Inflammatory macrophage treated with lipopolysaccharide for 1 hour (primary cell): ENCODE measurements at regions not wholly inside any gene's neighbourhood (a gene's known extent, or its start where the extent isn't known, plus 50 kb on each side); places are given as distances from the start of the nearest gene placed in this dataset.
A peak's percentile ranks its signal among the peaks of the same experiment; 100 is the strongest.
"Not testable (repeated sequence)": the region's sequence is repeated elsewhere in the genome, so short reads cannot be mapped to it uniquely, and the experiment has no call there.

ENCODE experiments used
- DNase-seq, 2 donors: peaks; one replicate each; pipeline ENCODE4 v3.0.0-alpha.2; 2020 to 2022

- DNase-seq = not testable (repeated sequence)
Observed at GRCh38 chr10:43992816-43993215, 344.1 kb upstream of the ZNF32 start.

- no peak for DNase-seq
Observed at GRCh38 chr10:43986374-43986773, 337.7 kb upstream of the ZNF32 start.

- DNase-seq = no peak
Observed at GRCh38 chr10:43985941-43986340, 337.3 kb upstream of the ZNF32 start.

DNA sequence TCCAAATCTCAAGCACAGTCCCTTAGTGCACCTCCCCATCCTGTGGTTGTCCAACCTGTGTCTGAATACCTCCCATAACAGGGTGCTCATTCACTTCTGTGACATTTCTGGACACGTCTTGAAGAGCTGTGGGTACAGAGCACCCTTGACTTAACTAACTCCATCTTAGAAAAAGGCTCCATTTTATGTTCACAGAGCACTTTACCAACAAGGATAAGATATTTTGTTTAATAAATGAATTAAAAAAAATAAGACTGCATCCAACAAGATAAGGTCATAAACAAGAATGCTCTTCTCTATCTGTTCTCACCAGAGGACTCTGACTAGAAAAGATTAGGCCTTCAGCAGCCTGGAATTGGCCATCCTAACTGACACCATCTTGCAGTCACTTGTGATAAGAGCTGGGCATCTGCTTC, 335.2 kb upstream of the ZNF32 start:
- no peak for DNase-seq

GRCh38 chr10:43983405-43983804, 334.7 kb upstream of the ZNF32 start:
- DNase-seq = no peak

DNA sequence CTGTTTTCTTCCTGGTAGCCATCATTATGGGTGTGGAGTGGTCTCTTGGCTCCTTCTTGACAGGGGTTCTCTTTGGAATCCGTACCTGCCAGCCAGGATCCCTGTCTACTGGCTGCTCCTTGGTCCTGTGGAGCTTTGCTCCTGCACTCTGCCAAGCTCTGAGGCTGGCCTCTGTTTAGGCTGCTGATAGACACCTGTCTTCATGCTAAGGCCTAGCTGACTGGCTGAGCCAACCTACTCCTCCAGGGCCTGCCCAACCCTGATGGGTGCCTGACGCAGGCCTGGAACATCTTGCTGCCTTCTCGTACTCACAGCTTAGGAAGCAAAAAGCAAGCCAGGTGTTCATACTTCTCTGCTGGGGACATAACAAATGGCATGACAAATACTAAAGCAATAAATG, 333.6 kb upstream of the ZNF32 start:
- no peak for DNase-seq

GRCh38 chr10:43981696-43982095, 333.0 kb upstream of the ZNF32 start:
- DNase-seq = no peak

GRCh38 chr10:43981232-43981631, 332.6 kb upstream of the ZNF32 start:
- DNase-seq = peak; percentile 28 to 65

- DNase-seq = no peak
Observed at GRCh38 chr10:43980715-43981114, 332.0 kb upstream of the ZNF32 start.

DNA sequence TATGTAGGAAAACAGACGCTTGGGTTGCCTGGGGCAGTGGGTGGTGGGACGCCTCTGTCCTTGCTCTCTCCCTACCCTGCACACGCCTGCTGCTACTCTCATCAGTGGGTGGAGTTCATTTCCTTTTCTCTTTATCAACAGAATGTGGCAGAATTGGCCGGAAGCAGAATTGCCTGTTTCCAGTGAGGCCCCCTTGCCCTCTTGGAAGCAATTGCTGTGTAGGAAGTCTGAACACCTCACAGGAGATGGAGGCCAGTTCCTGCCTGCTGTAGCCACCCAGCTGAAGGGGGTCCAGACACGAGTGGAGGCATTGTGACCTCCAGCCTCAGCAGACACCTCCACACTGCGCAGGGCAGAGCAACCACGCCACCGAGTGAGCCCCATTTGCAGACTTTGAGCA, 331.6 kb upstream of the ZNF32 start:
- no peak for DNase-seq

GRCh38 chr10:43979551-43979950, 330.9 kb upstream of the ZNF32 start:
- no peak for DNase-seq

DNA sequence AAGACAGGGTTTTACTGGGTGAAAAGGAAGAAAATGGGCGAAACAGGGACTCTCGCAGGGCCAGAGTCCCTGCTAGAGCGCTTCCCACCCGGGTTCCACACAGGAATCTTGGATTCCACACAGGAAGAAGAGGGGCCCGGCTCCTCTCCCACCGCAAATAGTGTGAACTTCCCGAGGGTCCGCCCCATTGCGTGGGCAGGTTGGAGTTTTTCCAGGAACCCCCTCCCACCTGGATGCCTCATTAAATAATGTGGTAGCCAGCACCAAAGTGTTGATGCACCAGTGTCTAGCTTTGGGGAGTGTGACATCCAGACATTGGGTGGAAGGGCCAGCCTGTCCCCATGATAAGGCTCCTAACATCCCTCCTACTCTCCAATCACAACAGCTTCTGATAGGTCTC, 330.3 kb upstream of the ZNF32 start:
- no peak for DNase-seq

- peak in 1 of 2 donors; percentile 9 for DNase-seq
Observed at GRCh38 chr10:43978091-43978490, 329.4 kb upstream of the ZNF32 start.

- no peak for DNase-seq
Observed at GRCh38 chr10:43976292-43976691, 327.6 kb upstream of the ZNF32 start.

DNA sequence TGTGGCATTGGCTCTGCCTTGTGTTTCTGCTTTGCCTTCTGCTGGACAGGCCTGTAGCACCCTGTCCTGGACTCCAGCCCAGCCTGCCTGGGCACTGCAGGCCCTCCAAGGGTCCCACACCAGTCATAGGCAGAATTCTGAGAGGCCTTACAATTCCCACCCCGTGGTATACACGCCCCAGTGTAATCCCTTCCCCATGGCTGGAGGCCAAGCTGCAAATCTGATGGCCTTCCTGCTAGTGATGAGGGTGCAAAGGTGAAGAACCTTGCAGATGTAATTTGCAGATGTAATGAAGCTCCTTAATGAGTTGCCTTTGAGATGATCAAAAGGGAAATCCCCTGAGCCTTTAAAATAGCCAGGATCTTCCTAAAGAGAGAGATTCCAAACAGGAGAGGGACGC, 325.1 kb upstream of the ZNF32 start:
- no peak for DNase-seq

- no peak for DNase-seq
Observed at GRCh38 chr10:43972976-43973647, 324.4 kb upstream of the ZNF32 start.

DNA sequence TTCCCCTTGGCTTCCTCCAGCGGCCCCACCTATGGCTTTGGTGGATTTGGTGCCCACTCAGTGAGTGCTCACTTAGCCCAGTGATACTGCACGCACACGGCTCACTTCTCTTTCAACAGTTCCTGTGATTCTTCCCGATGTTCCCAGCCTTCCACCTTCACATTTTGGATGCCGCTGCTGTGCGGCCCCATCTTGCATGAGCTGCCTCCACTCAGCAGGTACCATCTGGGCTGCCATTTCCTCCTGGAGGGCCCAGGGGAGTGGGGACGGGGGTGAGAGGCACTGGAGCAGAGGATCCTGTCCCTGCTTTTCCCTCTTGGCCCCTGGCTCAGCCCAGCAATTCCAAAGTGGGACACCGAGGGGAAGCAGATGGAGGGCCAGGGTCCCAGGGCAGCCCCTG, 323.3 kb upstream of the ZNF32 start:
- no peak for DNase-seq

GRCh38 chr10:43971306-43971705, 322.6 kb upstream of the ZNF32 start:
- no peak for DNase-seq

- DNase-seq = no peak
Observed at GRCh38 chr10:43970717-43971116, 322.0 kb upstream of the ZNF32 start.

- no peak for DNase-seq
Observed at GRCh38 chr10:43970018-43970698, 321.5 kb upstream of the ZNF32 start.

GRCh38 chr10:43969506-43969905, 320.8 kb upstream of the ZNF32 start:
- no peak for DNase-seq

- DNase-seq = no peak
Observed at GRCh38 chr10:43968961-43969360, 320.3 kb upstream of the ZNF32 start.

GRCh38 chr10:43968076-43968475, 319.4 kb upstream of the ZNF32 start:
- no peak for DNase-seq

DNA sequence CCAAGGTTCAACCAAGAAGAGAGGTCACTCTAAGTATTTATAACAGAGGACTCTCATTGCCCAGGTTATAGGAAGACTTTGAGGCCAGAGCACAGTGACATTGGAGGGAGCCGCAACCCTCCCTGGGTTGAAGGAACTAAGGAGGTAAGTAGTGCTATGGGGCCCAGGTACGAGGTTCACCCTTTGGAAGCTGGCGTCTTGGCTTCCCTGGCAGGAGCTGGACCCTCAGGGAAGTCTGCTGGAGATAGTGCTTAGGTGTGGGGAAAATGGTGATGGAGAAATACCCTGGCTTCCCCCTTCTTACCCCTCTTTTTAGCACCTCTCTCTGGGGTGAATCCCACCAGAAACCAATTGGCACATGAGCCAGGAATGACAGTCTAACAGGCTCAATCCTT, 317.9 kb upstream of the ZNF32 start:
- no peak for DNase-seq
